HG03159 (cell line): ENCODE measurements at regions not wholly inside any gene's neighbourhood (a gene's known extent, or its start where the extent isn't known, plus 50 kb on each side); places are given as distances from the start of the nearest gene placed in this dataset.
A peak's percentile ranks its signal among the peaks of the same experiment; 100 is the strongest.
"Not testable (repeated sequence)": the region's sequence is repeated elsewhere in the genome, so short reads cannot be mapped to it uniquely, and the experiment has no call there.

Source experiments
- ATAC-seq: cut with Tn5 transposase; IDR thresholded peaks from one replicate; pipeline ENCODE4 v1.9.1; 2021; ENCODE audit warnings: mild to moderate bottlenecking, moderate library complexity; ENCODE audit not compliant: unreplicated experiment

- not testable (repeated sequence) for ATAC-seq
These were observed 150.9 kb upstream of the TEX13D start for GRCh38 chrX:124181515-124181914.

- no peak for ATAC-seq
These were observed 142.0 kb upstream of the TEX13D start for GRCh38 chrX:124190440-124190839.

- ATAC-seq = no peak
These were observed 138.3 kb upstream of the TEX13D start for GRCh38 chrX:124194199-124194598.

DNA sequence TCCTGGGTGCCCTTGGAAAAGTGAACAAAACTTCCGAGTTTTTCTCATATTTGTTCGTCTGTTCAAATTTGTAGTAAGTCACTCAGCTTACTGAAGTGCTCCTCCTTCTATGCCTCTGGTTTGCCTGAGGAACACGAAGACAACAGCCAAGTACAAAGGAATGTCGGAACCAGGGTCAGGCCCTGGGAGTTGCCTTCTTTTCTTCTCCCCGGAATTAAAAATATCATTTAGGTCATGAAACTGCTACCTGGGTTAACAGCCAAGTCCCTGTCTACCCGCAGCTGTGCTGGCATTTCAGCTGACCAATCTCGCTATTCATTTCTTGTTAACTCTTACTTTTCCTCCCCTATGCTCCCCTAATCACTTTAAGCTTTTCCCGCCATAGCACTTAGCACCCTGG lies 137.6 kb upstream of the TEX13D start:
- no peak for ATAC-seq

DNA sequence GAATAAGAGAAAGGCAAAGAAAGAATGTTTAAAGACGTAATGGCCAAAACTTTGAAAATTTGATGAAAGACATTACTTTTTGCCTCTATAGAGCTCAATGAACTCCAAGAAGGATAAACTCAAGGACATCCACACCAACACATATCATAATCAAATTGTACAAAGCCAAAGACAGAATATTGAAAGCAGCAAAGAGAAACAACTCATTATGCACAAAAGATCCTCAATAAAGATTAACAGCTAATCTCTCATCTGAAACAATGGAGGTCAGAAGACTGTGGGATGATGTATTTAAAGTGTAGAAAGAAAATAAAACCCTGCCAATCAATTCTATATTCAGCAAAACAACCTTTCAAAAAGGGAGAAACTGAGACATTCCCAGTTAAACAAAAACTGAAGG lies 129.1 kb upstream of the TEX13D start:
- ATAC-seq = no peak

GRCh38 chrX:124208660-124209059 lies 123.8 kb upstream of the TEX13D start:
- no peak for ATAC-seq

DNA sequence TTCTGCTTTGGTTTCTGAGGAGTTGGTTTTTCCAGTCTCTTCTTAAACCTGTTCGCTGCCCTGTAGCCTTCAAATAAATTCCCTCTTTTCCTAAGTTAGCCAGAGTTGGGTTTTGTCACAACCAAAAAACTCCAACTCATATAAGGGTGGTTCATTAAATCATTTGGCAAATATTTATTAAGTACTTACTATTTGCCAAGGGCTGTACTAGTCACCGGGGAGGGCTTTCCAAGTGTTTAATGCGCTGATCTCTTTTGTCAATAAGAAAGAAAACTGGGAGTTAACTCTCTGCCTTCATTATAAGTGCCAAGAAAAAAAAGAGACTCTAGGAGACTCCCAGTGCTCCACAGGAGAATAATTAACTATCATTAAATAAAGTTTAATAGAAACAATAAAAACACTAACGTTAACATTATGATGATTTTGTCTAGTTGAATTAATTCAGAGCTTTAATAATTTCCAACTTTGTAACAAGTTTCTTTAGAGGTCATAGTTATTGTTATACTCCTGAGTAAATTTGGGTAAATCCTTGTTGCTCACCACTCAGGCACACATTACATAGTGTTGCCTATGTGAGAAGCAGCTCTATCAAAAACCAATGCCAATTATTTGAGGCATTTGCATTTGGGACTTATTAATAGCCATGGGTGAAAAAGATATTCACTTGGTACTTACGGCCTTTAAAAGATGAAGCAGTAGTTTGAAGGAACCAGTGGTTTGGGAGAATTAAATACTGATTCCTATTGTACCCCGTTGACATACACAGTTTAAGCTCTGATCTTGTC lies 122.5 kb upstream of the TEX13D start:
- ATAC-seq = no peak

DNA sequence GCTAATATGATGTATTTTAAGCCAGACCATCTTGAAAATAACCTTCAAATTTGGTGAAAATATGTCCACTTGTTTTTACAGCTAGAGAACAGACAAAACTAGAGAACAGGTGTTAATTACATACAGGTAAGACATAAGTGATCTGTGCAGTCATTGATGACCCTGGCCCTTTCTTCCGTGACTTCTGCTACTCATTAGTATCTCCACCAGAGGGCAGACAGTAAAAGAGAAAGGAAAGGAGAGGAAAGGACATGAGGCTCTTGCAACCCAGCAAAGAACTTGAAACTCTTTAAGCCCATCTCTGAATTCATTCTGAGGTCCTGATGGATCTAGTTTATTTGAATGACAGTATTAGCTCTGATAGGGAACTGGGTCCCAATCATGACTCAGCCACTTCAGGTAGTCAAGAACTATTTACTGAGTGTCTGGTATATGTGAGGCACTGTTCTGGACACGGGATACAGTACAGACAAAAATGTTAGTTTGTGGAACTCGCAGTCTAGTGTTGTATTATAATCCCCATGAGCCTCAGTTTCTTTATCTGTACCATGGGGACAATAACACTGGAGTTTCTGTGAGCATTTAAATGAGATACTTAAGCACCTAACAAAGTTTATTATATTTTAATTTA lies 121.0 kb upstream of the TEX13D start:
- peak; percentile 80 for ATAC-seq

DNA sequence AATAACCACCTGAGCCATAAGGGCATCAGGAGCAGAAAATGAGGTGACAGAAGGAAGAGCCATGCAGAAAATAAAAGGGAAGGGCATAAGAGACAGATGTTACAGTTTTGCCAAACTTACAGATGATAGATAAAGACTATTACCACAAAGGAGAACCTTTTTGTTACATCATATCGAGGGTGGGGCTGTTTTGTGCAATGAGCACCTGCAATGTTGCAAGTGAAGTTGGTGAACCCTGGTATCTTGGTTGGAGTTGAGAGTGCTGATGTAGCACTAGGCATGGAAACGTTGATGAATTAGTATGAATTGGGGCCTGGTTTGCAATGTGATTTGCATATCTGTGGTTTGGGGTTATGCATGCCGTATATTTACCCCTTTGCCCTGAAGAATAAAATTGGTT lies 119.8 kb upstream of the TEX13D start:
- no peak for ATAC-seq

- no peak for ATAC-seq
These were observed 116.7 kb upstream of the TEX13D start for GRCh38 chrX:124215786-124216185.

DNA sequence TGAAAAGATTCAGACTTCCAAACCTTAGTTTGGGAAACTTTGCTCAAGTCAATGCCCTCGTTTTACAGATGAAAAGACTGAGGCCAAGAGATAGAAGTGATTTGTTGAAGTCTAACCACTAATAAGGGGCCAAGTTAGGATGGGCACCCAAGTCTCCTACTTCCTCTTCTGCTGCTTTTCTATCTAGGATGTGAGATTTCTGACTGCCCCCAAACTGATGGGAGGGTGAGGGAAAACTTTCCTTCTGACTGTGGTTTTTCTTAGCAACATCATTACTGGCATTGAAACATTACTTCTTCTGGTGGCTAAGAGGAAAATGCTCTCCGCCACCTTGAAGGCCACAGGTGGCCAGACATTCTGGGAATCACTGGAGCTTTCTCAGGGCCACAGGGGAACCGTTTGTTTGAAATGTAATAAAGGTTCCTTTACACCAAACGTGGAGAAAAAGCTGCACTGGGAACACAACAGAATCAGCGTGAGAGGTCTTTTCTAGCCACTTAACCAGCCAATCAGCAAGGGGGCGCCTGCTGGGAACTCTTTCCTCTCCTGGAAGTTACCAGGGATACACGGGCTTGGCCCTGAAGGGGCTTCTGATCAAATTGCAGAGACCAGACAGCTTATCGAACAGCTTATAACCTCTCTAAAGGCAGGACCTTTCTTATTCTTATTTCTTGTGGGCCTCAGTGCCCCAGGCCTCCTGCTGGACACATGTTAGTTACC lies 115.9 kb upstream of the TEX13D start:
- no peak for ATAC-seq

- ATAC-seq = peak; percentile 63
These were observed 114.9 kb upstream of the TEX13D start for GRCh38 chrX:124217304-124218251.

GRCh38 chrX:124223524-124223923 lies 108.9 kb upstream of the TEX13D start:
- no peak for ATAC-seq

- ATAC-seq = no peak
These were observed 107.9 kb upstream of the TEX13D start for GRCh38 chrX:124224528-124224927.

- ATAC-seq = no peak
These were observed 106.3 kb upstream of the TEX13D start for GRCh38 chrX:124226129-124226528.

DNA sequence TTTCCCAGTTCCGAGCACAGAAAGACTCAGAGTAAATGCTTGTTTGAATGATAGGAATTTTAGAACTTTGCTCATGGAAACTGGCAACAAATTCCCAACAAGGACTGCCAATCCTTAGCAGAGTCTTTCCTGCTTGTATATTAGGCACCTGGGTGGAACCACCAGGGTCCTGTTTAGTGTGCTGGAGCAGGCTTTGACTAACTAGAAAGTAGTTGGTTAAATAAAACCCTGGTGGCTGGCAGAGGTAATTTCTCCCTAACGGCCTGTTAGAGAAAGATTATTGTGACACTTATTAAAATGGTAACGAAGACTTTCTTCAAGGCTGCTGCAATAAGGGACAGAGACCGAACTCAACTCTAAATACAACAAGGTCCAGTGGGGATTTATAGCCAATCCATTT lies 103.6 kb upstream of the TEX13D start:
- no peak for ATAC-seq

- no peak for ATAC-seq
These were observed 103.1 kb upstream of the TEX13D start for GRCh38 chrX:124229374-124229773.

GRCh38 chrX:124230655-124231450 lies 101.6 kb upstream of the TEX13D start:
- no peak for ATAC-seq

DNA sequence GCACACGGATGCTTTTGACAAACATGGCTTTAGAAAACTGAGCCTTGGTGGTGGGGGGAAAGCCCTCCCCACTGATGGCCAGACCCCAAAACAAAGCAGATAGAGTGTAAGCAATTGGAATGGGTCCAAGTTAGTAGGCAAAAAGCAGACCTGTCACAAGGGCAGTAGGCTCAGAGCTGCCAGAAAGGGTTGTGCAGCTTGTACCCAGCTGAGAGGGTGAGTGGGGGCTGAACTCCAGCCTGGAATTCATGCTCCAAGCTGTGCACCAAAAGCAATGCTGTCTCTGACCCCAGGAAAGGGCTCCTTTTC lies 101.1 kb upstream of the TEX13D start:
- no peak for ATAC-seq

- ATAC-seq = peak; percentile 74
These were observed 99.8 kb upstream of the TEX13D start for GRCh38 chrX:124232523-124233201.
